SH-SY5Y (cell line): ENCODE measurements at regions not wholly inside any gene's neighbourhood (a gene's known extent, or its start where the extent isn't known, plus 50 kb on each side); places are given as distances from the start of the nearest gene placed in this dataset.

Source experiments
- GATA2 ChIP-seq: IDR thresholded peaks from 2 replicates; pipeline ENCODE4 v1.6.1; 2011; ENCODE audit warnings: mild to moderate bottlenecking, low read depth, low read length
- GATA3 ChIP-seq: IDR thresholded peaks from 2 replicates; pipeline ENCODE4 v1.6.1; 2011; ENCODE audit warnings: low read depth, mild to moderate bottlenecking, low read length, moderate library complexity

- TF ChIP-seq GATA2 (no peak), GATA3 (no peak)
Measured at GRCh38 chr6:119894811-119895210, 545.2 kb upstream of the MAN1A1 start.
